GM18519 (cell line): ENCODE measurements at regions not wholly inside any gene's neighbourhood (a gene's known extent, or its start where the extent isn't known, plus 50 kb on each side); places are given as distances from the start of the nearest gene placed in this dataset.
"Not testable (repeated sequence)": the region's sequence is repeated elsewhere in the genome, so short reads cannot be mapped to it uniquely, and the experiment has no call there.

Experiments used
- ATAC-seq: cut with Tn5 transposase; IDR thresholded peaks from one replicate; pipeline ENCODE4 v1.9.1; 2021; ENCODE audit warnings: mild to moderate bottlenecking, moderate library complexity; ENCODE audit not compliant: unreplicated experiment, low FRiP score

DNA sequence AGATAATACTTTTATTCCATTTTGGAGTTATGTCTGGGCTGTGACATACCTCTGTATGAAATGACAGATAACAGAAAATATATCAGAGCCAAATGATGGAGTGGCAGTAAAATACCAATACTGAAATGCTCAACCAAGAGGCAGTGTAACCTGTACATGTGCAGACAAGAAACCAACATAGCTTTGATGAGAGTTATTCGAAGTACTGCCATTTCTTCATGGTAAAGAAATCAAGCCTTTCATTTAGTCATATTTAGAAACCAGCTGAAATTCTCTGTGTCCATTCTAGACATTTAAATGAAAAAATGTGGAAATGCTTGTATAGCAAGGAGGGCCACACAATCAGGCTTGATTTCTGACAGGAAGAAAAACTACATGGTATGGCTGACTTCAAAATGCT lies 127.1 kb upstream of the PTPRZ1 start:
- ATAC-seq: no peak

DNA sequence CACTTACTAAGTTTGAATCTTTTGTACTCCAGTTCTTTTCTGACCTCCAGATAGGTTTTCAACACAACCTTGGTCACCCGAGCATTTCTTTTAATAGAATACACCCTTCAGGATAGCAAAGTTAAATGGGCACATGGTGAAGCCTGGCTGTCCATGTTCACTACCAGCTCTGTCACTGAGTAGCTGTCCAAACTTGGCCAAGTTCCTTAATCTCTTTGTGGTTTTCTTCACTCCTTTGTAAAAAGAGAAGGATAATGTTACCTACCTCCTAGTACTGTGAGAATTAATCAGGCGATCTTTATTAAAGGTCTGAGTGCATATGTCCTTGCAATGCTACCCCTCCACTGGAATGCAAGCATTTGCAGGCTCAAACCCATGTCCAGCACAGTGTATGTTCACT lies 128.1 kb upstream of the PTPRZ1 start:
- ATAC-seq: no peak

DNA sequence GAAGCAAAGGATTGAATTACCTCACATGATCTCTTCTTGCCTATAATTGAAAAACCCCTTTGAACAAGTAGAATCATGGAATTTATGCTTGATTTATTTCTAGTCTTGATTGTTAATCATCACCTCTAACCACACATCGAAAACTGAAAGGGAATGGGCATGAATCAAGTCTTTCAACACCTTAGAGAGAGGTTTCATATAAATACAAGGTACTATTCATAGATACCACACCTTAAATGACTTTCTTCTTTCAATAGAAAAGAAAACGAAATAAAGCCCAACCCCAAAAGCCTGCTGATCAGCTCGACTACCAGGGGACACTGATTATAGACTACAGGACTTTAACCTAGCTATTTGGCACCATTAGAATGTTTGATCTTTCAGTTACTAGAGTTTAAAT lies 128.6 kb upstream of the PTPRZ1 start:
- no peak for ATAC-seq

GRCh38 chr7:121741896-121742295 lies 131.1 kb upstream of the PTPRZ1 start:
- ATAC-seq: no peak

DNA sequence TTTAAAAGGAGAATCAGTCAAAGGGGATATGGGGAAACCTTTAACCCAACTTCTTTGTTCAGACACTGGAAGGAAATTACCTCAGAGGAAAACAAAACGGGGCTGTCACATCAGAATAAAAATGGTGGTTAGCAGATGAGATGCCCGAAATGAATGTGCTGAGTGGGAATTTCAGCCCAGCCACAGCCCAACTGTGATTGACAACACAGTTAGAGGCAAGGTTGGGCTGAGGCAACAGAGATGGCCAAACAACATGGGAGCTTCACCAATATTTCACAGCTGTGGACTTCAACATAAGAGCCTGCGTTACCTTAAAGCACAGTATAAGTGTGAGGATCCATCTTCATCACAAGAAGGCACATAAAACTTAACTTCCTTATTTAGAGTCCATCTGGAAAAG lies 133.5 kb upstream of the PTPRZ1 start:
- ATAC-seq: no peak

GRCh38 chr7:121730869-121731268 lies 142.1 kb upstream of the PTPRZ1 start:
- no peak for ATAC-seq

DNA sequence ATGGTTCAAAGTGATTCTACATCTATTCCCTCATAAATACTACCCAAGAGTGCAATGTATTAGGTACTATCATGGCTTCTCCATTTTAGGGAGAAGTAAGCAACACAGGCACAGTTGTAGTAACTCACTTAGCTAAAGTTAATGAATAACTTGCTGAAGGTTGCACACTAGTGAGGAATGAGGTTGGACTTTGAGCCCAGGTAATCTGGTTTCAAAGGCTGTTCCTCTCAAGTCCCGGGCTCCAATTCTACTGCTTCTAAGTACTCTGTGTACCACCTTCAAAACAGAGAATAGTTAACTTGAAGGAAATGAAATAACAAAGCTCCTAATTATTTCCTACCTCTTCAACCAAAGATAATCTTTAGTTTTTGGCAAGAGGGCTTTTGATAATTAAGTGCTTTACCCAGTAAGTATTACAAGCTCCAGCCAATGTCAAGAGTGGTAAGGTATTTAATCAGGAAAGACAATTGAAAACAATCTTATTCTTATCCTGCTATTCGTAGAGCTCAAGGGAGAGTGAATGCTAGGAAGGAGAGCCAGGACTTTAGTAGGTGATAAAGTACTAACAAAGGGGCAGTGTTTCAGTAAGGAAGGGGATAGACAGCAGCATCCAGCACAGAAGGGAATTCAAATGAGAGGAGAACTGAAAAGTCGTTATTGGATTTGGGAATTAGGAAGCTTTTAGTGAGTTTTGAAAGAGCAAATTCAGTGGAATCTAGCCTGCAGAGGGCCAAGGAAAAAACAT lies 158.2 kb upstream of the PTPRZ1 start:
- ATAC-seq: no peak

- not testable (repeated sequence) for ATAC-seq
These were observed 160.0 kb upstream of the PTPRZ1 start for GRCh38 chr7:121712961-121713360.

GRCh38 chr7:121697731-121698316 lies 175.1 kb upstream of the PTPRZ1 start:
- no peak for ATAC-seq

DNA sequence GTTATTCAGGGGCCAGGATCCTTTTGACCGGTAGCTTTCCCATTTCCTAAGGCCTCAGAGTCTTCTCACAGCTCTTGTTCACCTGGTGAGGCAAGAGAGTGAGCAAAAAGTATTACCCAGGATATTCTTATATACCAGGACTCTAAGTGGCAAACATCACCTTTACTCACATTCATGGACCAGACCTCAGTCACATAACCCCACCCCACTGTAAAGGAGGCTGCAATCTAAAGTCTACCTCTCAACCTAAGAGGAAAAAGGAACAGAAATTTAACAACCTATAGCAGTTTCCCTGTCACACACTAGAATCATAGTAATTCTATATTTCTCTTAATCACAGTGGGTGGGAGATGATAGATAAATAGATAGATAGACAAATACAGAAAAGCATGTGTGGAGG lies 176.0 kb upstream of the PTPRZ1 start:
- ATAC-seq: no peak

GRCh38 chr7:121689749-121690148 lies 183.2 kb upstream of the PTPRZ1 start:
- no peak for ATAC-seq

GRCh38 chr7:121681700-121682099 lies 191.3 kb upstream of the PTPRZ1 start:
- no peak for ATAC-seq

DNA sequence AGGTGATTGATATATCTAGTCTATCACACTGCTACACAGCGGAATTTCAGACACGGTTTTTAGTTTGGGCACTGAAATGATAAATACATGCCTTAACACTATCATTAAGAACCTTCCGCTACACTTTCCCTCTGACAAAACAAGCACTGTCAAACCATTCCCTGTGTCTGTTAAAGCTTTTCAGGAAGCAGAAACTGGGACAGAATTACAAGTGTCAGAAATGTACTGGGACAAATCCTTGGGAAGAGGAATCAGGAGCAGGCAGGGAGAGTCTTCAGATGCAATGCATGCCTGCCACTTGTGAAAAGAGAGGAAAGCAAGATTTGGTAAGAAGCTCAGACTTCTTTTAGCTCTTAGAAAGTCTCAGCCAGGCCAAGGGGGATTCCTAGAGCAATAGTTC lies 196.8 kb upstream of the PTPRZ1 start:
- no peak for ATAC-seq

- not testable (repeated sequence) for ATAC-seq
These were observed 198.5 kb upstream of the PTPRZ1 start for GRCh38 chr7:121674455-121674854.

DNA sequence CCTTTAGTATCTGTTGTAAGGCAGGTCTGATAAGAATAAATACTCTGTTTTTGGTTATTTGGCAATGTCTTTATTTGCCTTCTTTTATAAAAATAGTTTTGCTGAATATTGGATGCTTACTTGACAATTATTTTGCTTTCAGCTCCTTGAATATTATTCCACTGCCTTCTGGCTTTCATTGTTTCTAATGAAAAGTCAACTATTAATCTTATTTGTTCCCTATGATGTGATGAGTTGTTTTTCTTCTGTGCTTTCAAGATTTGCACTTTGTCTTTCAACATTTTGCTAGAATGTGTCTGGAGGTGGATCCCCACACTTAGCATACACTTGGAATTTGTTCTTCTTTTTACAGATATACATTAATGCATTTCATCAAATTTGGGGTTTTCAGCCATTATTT lies 203.8 kb upstream of the PTPRZ1 start:
- no peak for ATAC-seq

GRCh38 chr7:121666306-121666705 lies 206.7 kb upstream of the PTPRZ1 start:
- ATAC-seq: no peak

GRCh38 chr7:121643320-121643719 lies 229.6 kb upstream of the PTPRZ1 start:
- no peak for ATAC-seq

DNA sequence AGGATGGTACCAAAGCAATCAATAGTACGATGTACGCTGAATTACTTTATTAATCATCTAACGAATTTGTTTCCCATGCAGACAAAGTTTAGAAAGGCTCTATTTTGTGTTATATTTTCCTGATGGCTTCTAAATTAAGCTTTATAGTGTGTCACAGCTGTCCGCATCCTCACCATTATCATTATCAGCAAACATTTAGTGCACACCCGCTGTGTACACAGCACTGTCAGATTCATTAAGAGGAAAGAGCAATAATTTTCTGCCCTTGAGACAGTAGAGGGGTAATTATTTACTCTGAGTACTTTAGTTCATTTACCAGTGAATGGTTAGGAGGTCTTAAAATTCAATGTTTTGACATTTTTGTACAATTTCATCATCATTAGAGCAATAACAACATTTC lies 233.3 kb upstream of the PTPRZ1 start:
- no peak for ATAC-seq

DNA sequence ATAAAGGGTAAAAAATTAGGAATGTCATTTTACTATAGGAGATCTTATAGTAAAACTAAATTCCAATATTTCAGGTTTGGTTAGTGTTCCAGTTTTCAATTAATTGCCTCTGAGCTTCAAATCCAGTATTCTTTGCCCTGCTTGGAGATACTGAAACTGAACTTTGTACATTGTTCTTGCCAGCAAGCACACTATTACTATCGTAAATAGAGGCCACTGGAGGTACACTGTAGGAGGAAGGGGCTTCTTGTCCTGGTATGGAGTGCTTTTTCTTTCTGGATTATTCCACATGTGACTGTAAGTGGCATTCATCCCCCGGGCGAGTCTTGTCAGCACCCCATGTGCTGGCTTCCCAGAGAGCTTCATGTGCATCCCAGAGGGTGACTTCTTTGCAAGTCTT lies 234.7 kb upstream of the PTPRZ1 start:
- ATAC-seq: no peak

DNA sequence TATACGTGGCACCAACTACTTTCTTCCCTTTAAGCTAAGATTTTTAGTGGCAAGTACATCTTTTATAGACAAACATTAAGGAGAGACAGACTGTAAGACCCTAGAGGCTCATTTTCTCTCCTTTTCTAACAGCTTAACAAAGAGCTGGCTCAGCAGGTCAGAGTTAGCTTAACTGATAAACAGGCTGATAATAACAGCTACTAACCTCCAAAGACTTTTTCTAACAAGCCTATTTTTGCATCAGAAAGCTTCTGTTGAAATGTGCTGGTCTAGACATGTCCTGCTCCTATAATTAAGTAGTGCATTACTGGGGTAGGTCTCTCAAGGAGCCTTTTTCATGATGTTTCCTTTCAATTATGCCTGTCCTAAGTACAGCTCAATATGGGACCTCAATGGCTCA lies 238.2 kb upstream of the FAM3C start:
- no peak for ATAC-seq

- no peak for ATAC-seq
These were observed 237.1 kb upstream of the FAM3C start for GRCh38 chr7:121633186-121633585.

GRCh38 chr7:121624958-121625357 lies 228.8 kb upstream of the FAM3C start:
- ATAC-seq: no peak
